Panc1 (cell line): ENCODE measurements at regions not wholly inside any gene's neighbourhood (a gene's known extent, or its start where the extent isn't known, plus 50 kb on each side); places are given as distances from the start of the nearest gene placed in this dataset.
"Not testable (repeated sequence)": the region's sequence is repeated elsewhere in the genome, so short reads cannot be mapped to it uniquely, and the experiment has no call there.

Experiments
- ATAC-seq: fragments of 200-7000 bp; cut with Tn5 transposase; 2 replicates; pipeline ENCODE4 v1.9.1; 2020; ENCODE audit warnings: mild to moderate bottlenecking, moderate library complexity
- BruUV-seq: library from RNA; stranded (reverse); fragments of 400-500 nt; replicated peaks from 2 replicates; lab custom pipeline; 2021; lab: Mats Ljungman, UMichigan
- CTCF ChIA-PET: fragments of 300-600 bp; sonication (Branson Sonifier 250); formaldehyde crosslinking; loops from one replicate; lab custom pipeline; 2022; ENCODE audit warnings: antibody characterized with exemption; lab: Charles Lee
- POLR2A ChIA-PET: fragments of 300-600 bp; sonication (Branson Sonifier 250); formaldehyde crosslinking; loops from one replicate; lab custom pipeline; 2022; ENCODE audit warnings: antibody characterized with exemption; lab: Charles Lee
- DNase-seq: peaks from one replicate; pipeline ENCODE4 v3.0.0-alpha.2; 2010; ENCODE audit warnings: low read depth, low spot score
- H3K27ac ChIP-seq: 2 replicates; pipeline ENCODE4 v1.5.1; 2011; ENCODE audit warnings: mild to moderate bottlenecking, low read length, inconsistent platforms
- H3K27me3 ChIP-seq: fragments of 200-500 bp; sonication (Bioruptor generic); 2 replicates; pipeline ENCODE4 v1.6.0; 2014; ENCODE audit warnings: low read length, inconsistent platforms; ENCODE audit not compliant: control insufficient read depth, insufficient read depth
- H3K36me3 ChIP-seq: fragments of 200-500 bp; sonication (Bioruptor generic); 2 replicates; pipeline ENCODE4 v1.5.1; 2014; ENCODE audit warnings: inconsistent platforms, mild to moderate bottlenecking, low read length, moderate library complexity; ENCODE audit not compliant: control insufficient read depth, insufficient read depth
- H3K4me1 ChIP-seq: 2 replicates; pipeline ENCODE4 v1.5.1; 2011; ENCODE audit warnings: inconsistent platforms, mild to moderate bottlenecking, low read length, moderate library complexity; ENCODE audit not compliant: control insufficient read depth, insufficient read depth
- H3K4me3 ChIP-seq, 2 experiments: 2 replicates each; pipeline ENCODE4 v1.5.1; 2011 to 2012; ENCODE audit warnings: low read depth in 2 of 2, low read length in 2 of 2, mild to moderate bottlenecking in 2 of 2, inconsistent platforms in 1 of 2, moderate library complexity in 1 of 2
- H3K9me3 ChIP-seq: fragments of 200-500 bp; sonication (Bioruptor generic); 2 replicates; pipeline ENCODE4 v1.5.1; 2014; ENCODE audit warnings: low read depth, mild to moderate bottlenecking, inconsistent platforms, low read length, moderate library complexity; ENCODE audit not compliant: control insufficient read depth, insufficient read depth
- CTCF ChIP-seq: fragments of 450-650 bp; IDR thresholded peaks from 2 replicates; pipeline ENCODE4 v1.5.1; 2017; ENCODE audit warnings: mild to moderate bottlenecking
- POLR2AphosphoS5 ChIP-seq: IDR thresholded peaks from 2 replicates; pipeline ENCODE4 v1.6.1; 2012; ENCODE audit warnings: mild to moderate bottlenecking, low read depth, low read length, moderate library complexity
- REST ChIP-seq, 2 experiments: IDR thresholded peaks; 2 replicates each; pipeline ENCODE4 v1.6.1; 2011 to 2012; ENCODE audit warnings: low read depth in 2 of 2, control low read depth in 1 of 2, low read length in 1 of 2, mild to moderate bottlenecking in 1 of 2, moderate library complexity in 1 of 2; ENCODE audit not compliant: insufficient read depth in 1 of 2
- SIN3A ChIP-seq: IDR thresholded peaks from 2 replicates; pipeline ENCODE4 v1.6.1; 2012; ENCODE audit warnings: low read depth, mild to moderate bottlenecking, low read length, moderate library complexity, borderline replicate concordance; ENCODE audit not compliant: insufficient read depth
- TCF7L2 ChIP-seq: IDR thresholded peaks from 2 replicates; pipeline ENCODE4 v1.6.1; 2011; ENCODE audit warnings: mild to moderate bottlenecking, low read depth, low read length, inconsistent platforms
- in situ Hi-C: cut with HindIII; loops from 2 replicates; pipeline ENCODE4 v1.10.0; 2016; ENCODE audit warnings: low sequenced_read_pairs, low pct_unique_long_range_greater_than_20kb
- intact Hi-C: fragments of 100-400 bp; cut with micrococcal nuclease; formaldehyde crosslinking; loops from one replicate; pipeline ENCODE4 v1.10.0; 2022; ENCODE audit not compliant: unreplicated experiment

- intact Hi-C loops (no loop called here), in situ Hi-C loops (no loop called here)
- TF ChIP-seq REST (IDR thresholded peaks at IDR 0.05; ENCODE audit: insufficient read depth in 1 of 2, low read depth in 2 of 2, low read length in 1 of 2) (no peak), SIN3A (no peak), CTCF (no peak)
- ChIA-PET POLR2A (no interaction called here), CTCF (no interaction called here)
- no peak overlapping the region for H3K4me3 ChIP-seq
- no TSS peak for BruUV-seq
- H3K27ac ChIP-seq, result no peak overlapping the region
- H3K36me3 ChIP-seq, result no peaks in the 10 kb centered on the region
- no peaks in the 10 kb centered on the region for H3K4me1 ChIP-seq
- DNase-seq (no peak), ATAC-seq (no peak)
- H3K27me3 ChIP-seq, result no peaks in the 10 kb centered on the region
- no peaks in the 10 kb centered on the region for H3K9me3 ChIP-seq
Observed at GRCh38 chr19:23597661-23598060, 89.4 kb downstream of the ZNF675 start.

GRCh38 chr19:23596872-23597271, 90.1 kb downstream of the ZNF675 start:
- no peaks in the 10 kb centered on the region for H3K9me3 ChIP-seq
- H3K4me1 ChIP-seq, result no peaks in the 10 kb centered on the region
- in situ Hi-C loops (no loop called here), intact Hi-C loops (no loop called here)
- H3K27ac ChIP-seq, result no peak overlapping the region
- DNase-seq, result no peak
- ChIA-PET POLR2A (interaction anchor here (0.7 kb wide), 1 partner anchor 186 kb away, joined by 4 read pairs; no protein-coding TSS in a partner anchor), CTCF (no interaction called here)
- H3K27me3 ChIP-seq, result no peaks in the 10 kb centered on the region
- ATAC-seq, result no peak
- BruUV-seq, result no TSS peak
- H3K4me3 ChIP-seq, result no peak overlapping the region
- TF ChIP-seq POLR2AphosphoS5 (no peak), CTCF (no peak), TCF7L2 (no peak), REST (IDR thresholded peaks at IDR 0.05; ENCODE audit: insufficient read depth in 1 of 2, low read depth in 2 of 2, low read length in 1 of 2) (no peak), SIN3A (no peak)
- no peaks in the 10 kb centered on the region for H3K36me3 ChIP-seq

GRCh38 chr19:23594311-23594710, 92.7 kb downstream of the ZNF675 start:
- in situ Hi-C loops, DNase-seq, POLR2A ChIA-PET, ATAC-seq, H3K27ac ChIP-seq, H3K4me1 ChIP-seq, H3K27me3 ChIP-seq, CTCF ChIA-PET, H3K4me3 ChIP-seq, H3K36me3 ChIP-seq, intact Hi-C loops, H3K9me3 ChIP-seq, BruUV-seq: not testable (repeated sequence)
